ENCODE measurements at regions not wholly inside any gene's neighbourhood (a gene's known extent, or its start where the extent isn't known, plus 50 kb on each side); places are given as distances from the start of the nearest gene placed in this dataset.

- TF ChIP-seq ZBTB43 (CRISPR knock-in tag; IDR thresholded peaks at IDR 0.05) = no peak
- no peak for TF ChIP-seq E2F5 (CRISPR knock-in tag; IDR thresholded peaks at IDR 0.05)
- TF ChIP-seq RORB (CRISPR knock-in tag; IDR thresholded peaks at IDR 0.05) = no peak
- TF ChIP-seq IRF2 (CRISPR knock-in tag; IDR thresholded peaks at IDR 0.05; ENCODE audit: borderline replicate concordance, low read depth) = no peak
- TF ChIP-seq USF1 (CRISPR knock-in tag; IDR thresholded peaks at IDR 0.05) = no peak
- TF ChIP-seq NR2C2 (CRISPR knock-in tag; IDR thresholded peaks at IDR 0.05) = no peak
These were observed 195.8 kb upstream of the CAND1 start (continued) for GRCh38 chr12:67073336-67073735.

GRCh38 chr12:67074072-67074471 is 195.1 kb upstream of the CAND1 start:
- Mint-ChIP-seq H3K27ac (no peak overlapping the region), H3K4me1 (peaks cover 13% of the 10 kb centered on the region), H3K4me3 (no peak overlapping the region), H3K9me3 (no peaks in the 10 kb centered on the region), H3K36me3 (no peaks in the 10 kb centered on the region), H3K27me3 (ENCODE audit: low read depth) (peaks cover 12% of the 10 kb centered on the region)
- DNase-seq (ENCODE audit: low spot score) = no peak
- POLR2A ChIA-PET = no interaction called here
- CTCF ChIA-PET = no interaction called here
- no peak for ATAC-seq
- no peak for TF ChIP-seq ETV6 (CRISPR knock-in tag; IDR thresholded peaks at IDR 0.05)
- no peak for TF ChIP-seq FOXK1 (CRISPR knock-in tag; IDR thresholded peaks at IDR 0.05)
- TF ChIP-seq NFYB (CRISPR knock-in tag; conservative IDR thresholded peaks at IDR 0.05; ENCODE audit: low read depth) = no peak
- no peak for TF ChIP-seq GABPB1 (CRISPR knock-in tag; IDR thresholded peaks at IDR 0.05)
- TF ChIP-seq FOXP1 (CRISPR knock-in tag; IDR thresholded peaks at IDR 0.05; ENCODE audit: borderline replicate concordance) = no peak
- TF ChIP-seq USF2 (CRISPR knock-in tag; IDR thresholded peaks at IDR 0.05) = no peak
- no peak for TF ChIP-seq NR2C2 (CRISPR knock-in tag; IDR thresholded peaks at IDR 0.05)
- TF ChIP-seq TEAD4 (CRISPR knock-in tag; IDR thresholded peaks at IDR 0.05) = no peak
- no peak for TF ChIP-seq ATF6 (CRISPR knock-in tag; IDR thresholded peaks at IDR 0.05)
- no peak for TF ChIP-seq ZMAT4 (CRISPR knock-in tag; IDR thresholded peaks at IDR 0.05)
- TF ChIP-seq ZNF512 (CRISPR knock-in tag; IDR thresholded peaks at IDR 0.05; ENCODE audit: borderline replicate concordance) = no peak
- TF ChIP-seq ZNF219 (CRISPR knock-in tag; IDR thresholded peaks at IDR 0.05; ENCODE audit: borderline replicate concordance) = no peak
- TF ChIP-seq RELA (CRISPR knock-in tag; IDR thresholded peaks at IDR 0.05; ENCODE audit: borderline replicate concordance) = no peak
